ENCODE measurements at regions not wholly inside any gene's neighbourhood (a gene's known extent, or its start where the extent isn't known, plus 50 kb on each side); places are given as distances from the start of the nearest gene placed in this dataset.

- H3K36me3 ChIP-seq (replicated peaks in 1 of 2): no peaks in the 10 kb centered on the region
- intact Hi-C loops (cut with DNase I): no loop called here
- no peaks in the 10 kb centered on the region for H3K27me3 ChIP-seq
- no peak for TF ChIP-seq POLR2A (IDR thresholded peaks at IDR 0.05)
- TF ChIP-seq, protein P1, sequence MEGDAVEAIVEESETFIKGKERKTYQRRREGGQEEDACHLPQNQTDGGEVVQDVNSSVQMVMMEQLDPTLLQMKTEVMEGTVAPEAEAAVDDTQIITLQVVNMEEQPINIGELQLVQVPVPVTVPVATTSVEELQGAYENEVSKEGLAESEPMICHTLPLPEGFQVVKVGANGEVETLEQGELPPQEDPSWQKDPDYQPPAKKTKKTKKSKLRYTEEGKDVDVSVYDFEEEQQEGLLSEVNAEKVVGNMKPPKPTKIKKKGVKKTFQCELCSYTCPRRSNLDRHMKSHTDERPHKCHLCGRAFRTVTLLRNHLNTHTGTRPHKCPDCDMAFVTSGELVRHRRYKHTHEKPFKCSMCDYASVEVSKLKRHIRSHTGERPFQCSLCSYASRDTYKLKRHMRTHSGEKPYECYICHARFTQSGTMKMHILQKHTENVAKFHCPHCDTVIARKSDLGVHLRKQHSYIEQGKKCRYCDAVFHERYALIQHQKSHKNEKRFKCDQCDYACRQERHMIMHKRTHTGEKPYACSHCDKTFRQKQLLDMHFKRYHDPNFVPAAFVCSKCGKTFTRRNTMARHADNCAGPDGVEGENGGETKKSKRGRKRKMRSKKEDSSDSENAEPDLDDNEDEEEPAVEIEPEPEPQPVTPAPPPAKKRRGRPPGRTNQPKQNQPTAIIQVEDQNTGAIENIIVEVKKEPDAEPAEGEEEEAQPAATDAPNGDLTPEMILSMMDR (IDR thresholded peaks at IDR 0.05): no peak
- 71 to 94% (median 75%) methylated on average over 3 of the region's 3 CpGs for WGBS, 4 donors
- no peak overlapping the region for H3K4me3 ChIP-seq
- no peaks in the 10 kb centered on the region for H3K4me1 ChIP-seq (replicated peaks in 1 of 2)
- H3K27ac ChIP-seq: no peak overlapping the region
- no peak for DNase-seq
- H3K9me3 ChIP-seq (replicated peaks in 1 of 3): no peaks in the 10 kb centered on the region
Observed at GRCh38 chr2:126817172-126817571, 81.5 kb upstream of the TEX51 start.

DNA sequence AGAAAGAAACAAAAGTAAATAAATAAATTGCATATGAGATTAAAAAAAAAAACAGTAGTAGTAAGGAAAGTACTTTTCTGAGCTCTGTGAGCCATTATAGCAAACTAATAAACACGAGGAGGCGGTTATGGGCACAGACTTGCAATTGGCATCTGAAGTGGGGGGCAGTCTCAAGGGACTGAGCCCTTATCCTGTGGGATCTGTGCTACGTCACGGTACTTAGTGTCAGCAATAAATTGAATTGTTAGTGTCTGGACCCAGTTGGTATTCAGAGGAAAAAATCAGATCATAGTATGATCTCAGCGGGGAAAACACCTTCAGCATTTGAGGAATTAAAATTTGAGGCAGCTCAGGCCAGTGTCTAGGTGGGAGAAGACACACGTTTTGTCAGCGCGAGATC, 76.6 kb upstream of the TEX51 start:
- H3K4me1 ChIP-seq (replicated peaks in 1 of 2): no peaks in the 10 kb centered on the region
- no peaks in the 10 kb centered on the region for H3K36me3 ChIP-seq (replicated peaks in 1 of 2)
- TF ChIP-seq POLR2A (IDR thresholded peaks at IDR 0.05): no peak
- TF ChIP-seq, protein P1 (IDR thresholded peaks at IDR 0.05): no peak
- WGBS, 4 donors: 51 to 76% (median 64%) methylated on average over 8 of the region's 8 CpGs
- no peak overlapping the region for H3K27ac ChIP-seq
- H3K9me3 ChIP-seq (replicated peaks in 1 of 3): no peaks in the 10 kb centered on the region
- no peaks in the 10 kb centered on the region for H3K27me3 ChIP-seq
- intact Hi-C loops (cut with DNase I): no loop called here
- no peak for DNase-seq
- no peak overlapping the region for H3K4me3 ChIP-seq

DNA sequence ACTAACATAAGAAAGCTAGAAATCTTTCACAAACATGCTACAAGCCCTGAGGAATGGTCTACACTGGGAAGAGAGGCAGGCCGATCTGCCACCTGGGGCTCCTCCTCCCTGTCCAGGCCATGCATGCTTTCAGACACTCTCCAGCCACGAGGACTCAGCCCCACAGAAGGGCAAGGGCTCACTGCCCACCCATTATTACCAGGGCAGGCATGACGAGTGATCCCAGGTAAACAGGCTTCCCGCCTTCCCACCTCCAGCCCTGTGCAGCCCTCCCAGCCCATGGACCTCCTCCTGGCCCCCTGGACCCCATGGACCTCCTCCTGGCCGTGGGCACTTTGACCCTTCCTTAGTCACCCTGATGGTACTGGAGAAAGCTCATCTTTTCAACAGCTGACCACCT, 75.8 kb upstream of the TEX51 start:
- DNase-seq: no peak

DNA sequence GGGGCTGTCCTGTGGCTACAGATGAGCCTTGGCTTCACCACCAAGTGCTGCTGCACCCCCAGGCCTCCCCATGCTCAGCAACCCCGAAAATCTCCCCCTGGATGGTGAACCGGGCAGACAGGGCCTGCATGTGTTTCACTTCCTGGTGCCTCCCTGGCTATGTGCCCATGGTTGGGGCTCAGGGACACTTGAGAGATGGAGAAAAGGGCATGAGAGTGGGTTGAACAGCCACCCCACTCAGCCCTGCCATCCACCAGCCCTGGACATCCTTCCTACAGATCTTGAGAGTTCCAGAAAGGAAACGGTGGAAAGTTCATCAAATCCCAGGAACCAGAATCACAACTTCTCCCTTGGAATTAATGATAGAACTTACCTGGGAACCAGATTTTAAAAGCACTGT, 74.7 kb upstream of the TEX51 start:
- Histone ChIP-seq H3K9me3 (replicated peaks in 1 of 3) (no peaks in the 10 kb centered on the region), H3K4me3 (no peak overlapping the region), H3K27ac (no peak overlapping the region), H3K4me1 (replicated peaks in 1 of 2) (no peaks in the 10 kb centered on the region), H3K36me3 (replicated peaks in 1 of 2) (no peaks in the 10 kb centered on the region), H3K27me3 (no peaks in the 10 kb centered on the region)
- DNase-seq: no peak
- 59 to 88% (median 67%) methylated on average over 2 to 3 of the region's 3 CpGs for WGBS, 4 donors
- TF ChIP-seq, protein P1 (IDR thresholded peaks at IDR 0.05): no peak
- TF ChIP-seq POLR2A (IDR thresholded peaks at IDR 0.05): no peak
- intact Hi-C loops (cut with DNase I): no loop called here

More for the DNA sequence above, 75.8 kb upstream of the TEX51 start:
- intact Hi-C loops (cut with DNase I): no loop called here
- Histone ChIP-seq H3K4me1 (replicated peaks in 1 of 2) (no peaks in the 10 kb centered on the region), H3K27ac (no peak overlapping the region), H3K4me3 (no peak overlapping the region), H3K36me3 (replicated peaks in 1 of 2) (no peaks in the 10 kb centered on the region), H3K27me3 (no peaks in the 10 kb centered on the region), H3K9me3 (replicated peaks in 1 of 3) (no peaks in the 10 kb centered on the region)
- TF ChIP-seq, protein P1 (IDR thresholded peaks at IDR 0.05): no peak
- 69 to 78% (median 73%) methylated on average over 2 to 5 of the region's 5 CpGs for WGBS, 4 donors

Measured in adrenal gland (tissue), 9 donors.